Gastroesophageal sphincter (tissue), 3 donors: ENCODE measurements at regions not wholly inside any gene's neighbourhood (a gene's known extent, or its start where the extent isn't known, plus 50 kb on each side); places are given as distances from the start of the nearest gene placed in this dataset.

ENCODE experiments used
- EP300 ChIP-seq: sonication (generic); formaldehyde crosslinking; IDR thresholded peaks from one replicate; pipeline ENCODE4 v1.6.1; 2017; ENCODE audit warnings: antibody characterized with exemption, mild to moderate bottlenecking
- TF ChIP-seq, protein P1 (sequence below), 4 experiments: fragments of 200-600 bp in 2 of 4; fragments of 450-650 bp in 2 of 4; sonication (generic) in 1 of 4; IDR thresholded peaks; one replicate each; pipeline ENCODE4 v1.5.1; 2017 to 2019; ENCODE audit warnings: antibody characterized with exemption in 4 of 4, mild to moderate bottlenecking in 2 of 4, moderate library complexity in 2 of 4

DNA sequence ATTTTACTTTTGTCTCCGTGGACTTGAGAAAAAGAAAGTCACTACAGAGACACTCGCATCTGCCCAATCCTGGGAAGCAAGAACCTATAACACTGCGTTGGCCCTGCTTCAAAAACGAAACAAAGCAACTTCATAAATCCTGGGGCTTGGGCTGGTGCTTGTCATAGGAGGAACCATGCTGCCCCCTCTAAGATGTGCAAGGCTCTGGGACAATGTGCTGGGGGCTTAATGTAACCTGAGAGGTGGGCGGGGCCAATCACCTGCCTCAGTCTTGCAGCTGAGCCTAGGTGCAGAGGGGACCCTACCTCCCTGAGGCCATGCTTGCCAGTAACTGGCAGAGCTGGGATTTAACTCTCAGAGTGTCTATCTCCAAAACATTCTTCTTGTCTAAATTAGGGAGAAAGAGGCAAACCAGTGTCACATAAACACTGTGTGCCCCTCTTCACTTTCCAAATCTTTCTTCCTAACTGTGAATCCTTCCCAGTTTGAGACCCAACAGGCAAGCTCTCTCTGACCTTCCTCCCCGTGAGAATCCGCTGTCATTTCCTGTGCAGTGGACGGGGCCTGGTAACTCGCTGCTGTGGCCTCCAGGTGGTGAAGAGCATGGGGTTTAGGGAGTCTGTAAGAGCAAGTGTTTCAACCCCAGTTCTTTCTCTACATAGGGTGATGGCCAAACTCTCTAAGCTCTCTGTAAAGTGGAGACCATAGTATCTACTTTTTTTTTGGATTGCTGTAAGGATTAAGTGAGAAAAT is 115.1 kb downstream of the ACKR3 start:
- no peak for TF ChIP-seq EP300
- TF ChIP-seq, protein P1, sequence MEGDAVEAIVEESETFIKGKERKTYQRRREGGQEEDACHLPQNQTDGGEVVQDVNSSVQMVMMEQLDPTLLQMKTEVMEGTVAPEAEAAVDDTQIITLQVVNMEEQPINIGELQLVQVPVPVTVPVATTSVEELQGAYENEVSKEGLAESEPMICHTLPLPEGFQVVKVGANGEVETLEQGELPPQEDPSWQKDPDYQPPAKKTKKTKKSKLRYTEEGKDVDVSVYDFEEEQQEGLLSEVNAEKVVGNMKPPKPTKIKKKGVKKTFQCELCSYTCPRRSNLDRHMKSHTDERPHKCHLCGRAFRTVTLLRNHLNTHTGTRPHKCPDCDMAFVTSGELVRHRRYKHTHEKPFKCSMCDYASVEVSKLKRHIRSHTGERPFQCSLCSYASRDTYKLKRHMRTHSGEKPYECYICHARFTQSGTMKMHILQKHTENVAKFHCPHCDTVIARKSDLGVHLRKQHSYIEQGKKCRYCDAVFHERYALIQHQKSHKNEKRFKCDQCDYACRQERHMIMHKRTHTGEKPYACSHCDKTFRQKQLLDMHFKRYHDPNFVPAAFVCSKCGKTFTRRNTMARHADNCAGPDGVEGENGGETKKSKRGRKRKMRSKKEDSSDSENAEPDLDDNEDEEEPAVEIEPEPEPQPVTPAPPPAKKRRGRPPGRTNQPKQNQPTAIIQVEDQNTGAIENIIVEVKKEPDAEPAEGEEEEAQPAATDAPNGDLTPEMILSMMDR (IDR thresholded peaks at IDR 0.05) = no peak
